Retinal pigment epithelial cell (primary cell): ENCODE measurements at regions not wholly inside any gene's neighbourhood (a gene's known extent, or its start where the extent isn't known, plus 50 kb on each side); places are given as distances from the start of the nearest gene placed in this dataset.
A peak's percentile ranks its signal among the peaks of the same experiment; 100 is the strongest.

ENCODE experiments used
- DNase-seq: peaks from one replicate; pipeline ENCODE4 v3.0.0-alpha.2; 2010; ENCODE audit warnings: low read depth
- H3K4me3 ChIP-seq: 2 replicates; pipeline ENCODE4 v1.5.1; 2011; ENCODE audit warnings: mild to moderate bottlenecking, low read length, control low read depth, moderate library complexity
- CTCF ChIP-seq: conservative IDR thresholded peaks from 2 replicates; pipeline ENCODE4 v1.5.1; 2011; ENCODE audit warnings: low read depth, low read length, control low read depth, inconsistent platforms

- DNase-seq = no peak
- TF ChIP-seq CTCF = no peak
- H3K4me3 ChIP-seq = no peak overlapping the region
Observed at GRCh38 chr9:118946669-118947068, 422.6 kb downstream of the BRINP1 start.

- no peak for DNase-seq
- no peak for TF ChIP-seq CTCF
Observed at GRCh38 chr9:118954857-118955256, 414.4 kb downstream of the BRINP1 start.

DNA sequence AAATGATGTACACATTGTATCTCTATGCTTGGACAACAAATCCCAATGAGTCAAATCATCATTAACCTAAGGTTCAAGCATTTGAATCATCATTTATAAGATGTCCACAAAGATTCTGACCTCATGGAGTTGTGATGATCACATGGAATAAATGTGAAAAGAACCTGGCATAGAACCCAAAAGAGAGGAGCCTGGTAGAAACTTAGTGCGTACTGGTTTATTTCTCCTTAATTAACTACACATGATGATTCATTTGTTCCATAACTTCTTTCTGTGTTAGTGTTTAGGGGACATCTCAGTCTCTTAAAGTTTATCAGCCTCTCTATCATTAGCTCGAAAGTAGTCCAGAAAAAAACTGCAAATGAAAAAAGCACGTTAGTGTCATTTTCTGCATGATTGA, 411.6 kb downstream of the BRINP1 start:
- TF ChIP-seq CTCF = no peak
- no peak for DNase-seq
- H3K4me3 ChIP-seq = no peak overlapping the region

More at GRCh38 chr9:118954857-118955256, 414.4 kb downstream of the BRINP1 start:
- no peak overlapping the region for H3K4me3 ChIP-seq

GRCh38 chr9:118959366-118959765, 409.9 kb downstream of the BRINP1 start:
- no peak overlapping the region for H3K4me3 ChIP-seq
- DNase-seq = no peak
- TF ChIP-seq CTCF = no peak

GRCh38 chr9:118961857-118962256, 407.4 kb downstream of the BRINP1 start:
- peak; percentile 79 for DNase-seq
- no peak for TF ChIP-seq CTCF
- H3K4me3 ChIP-seq = no peak overlapping the region

DNA sequence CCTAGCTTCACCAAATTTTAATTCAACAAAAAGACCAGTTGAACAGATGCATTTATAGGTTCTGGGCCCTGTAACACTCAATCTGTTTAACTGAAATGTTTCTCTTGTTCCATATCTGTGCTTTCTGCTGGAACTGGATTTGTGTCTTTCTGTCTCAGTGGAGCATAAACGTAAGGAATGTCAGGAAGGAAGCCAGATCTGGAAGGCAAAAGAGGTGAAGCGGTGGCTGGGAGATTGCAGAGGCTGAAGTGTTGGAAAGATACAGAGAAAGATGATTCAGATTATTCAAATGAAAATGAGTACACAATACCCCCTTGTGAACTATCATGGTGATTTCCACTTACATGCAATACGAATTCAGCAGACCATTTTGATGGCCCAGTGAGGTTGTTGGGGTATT, 406.8 kb downstream of the BRINP1 start:
- no peak for DNase-seq
- TF ChIP-seq CTCF = no peak
- no peak overlapping the region for H3K4me3 ChIP-seq

DNA sequence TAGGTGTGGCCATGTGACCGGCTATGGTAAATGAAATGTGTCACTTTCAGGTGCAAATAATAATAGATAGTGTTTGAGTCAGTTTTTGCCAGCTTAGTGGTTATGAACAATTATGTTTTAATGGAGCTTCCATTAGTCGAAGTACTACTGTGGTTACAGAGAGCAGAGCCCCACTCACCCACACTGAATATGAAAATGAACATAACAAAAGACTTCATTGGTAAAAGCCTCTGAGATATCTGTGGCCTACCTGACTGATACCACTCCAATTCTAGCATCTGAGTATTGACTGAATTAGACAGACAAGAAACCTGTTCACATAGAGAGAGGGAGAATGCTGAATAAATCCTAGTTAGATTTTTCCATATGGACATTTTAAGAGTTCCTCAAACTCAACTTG, 405.6 kb downstream of the BRINP1 start:
- DNase-seq = no peak
- no peak for TF ChIP-seq CTCF
- H3K4me3 ChIP-seq = no peak overlapping the region
